ENCODE measurements at regions not wholly inside any gene's neighbourhood (a gene's known extent, or its start where the extent isn't known, plus 50 kb on each side); places are given as distances from the start of the nearest gene placed in this dataset.

GRCh38 chr6:67642582-67642981, 992.5 kb upstream of the ADGRB3 start:
- TF ChIP-seq CTCF (IDR thresholded peaks at IDR 0.05; ENCODE audit: low read depth, low read length), result no peak
- no peak for TF ChIP-seq EZH2phosphoT487 (IDR thresholded peaks at IDR 0.05; ENCODE audit: low read depth)
